K562 (cell line): ENCODE measurements at regions not wholly inside any gene's neighbourhood (a gene's known extent, or its start where the extent isn't known, plus 50 kb on each side); places are given as distances from the start of the nearest gene placed in this dataset.

Source experiments
- CTCF ChIP-seq, 3 experiments: IDR thresholded peaks in 2 of 3; conservative IDR thresholded peaks in 1 of 3; 2 replicates each; pipeline ENCODE4 v1.5.1; 2011 to 2012; ENCODE audit warnings: low read length in 3 of 3, mild to moderate bottlenecking in 3 of 3, control low read depth in 2 of 3, improper control_type of control experiment in 1 of 3, inconsistent platforms in 1 of 3, low read depth in 1 of 3, mixed read lengths in 1 of 3, moderate library complexity in 1 of 3; ENCODE audit not compliant: insufficient read depth in 2 of 3
- MYC ChIP-seq, 2 experiments: fragments of 250-450 bp in 1 of 2; sonication (Bioruptor Pico) in 1 of 2; IDR thresholded peaks; 2 replicates each; pipeline versions ENCODE4 v1.5.1 to v1.6.1; 2012 to 2021; ENCODE audit warnings: low read depth in 2 of 2, borderline replicate concordance in 1 of 2, improper control_type of control experiment in 1 of 2, low read length in 1 of 2, mild to moderate bottlenecking in 1 of 2, moderate library complexity in 1 of 2
- NFE2L1 ChIP-seq: fragments of 450-650 bp; IDR thresholded peaks from 2 replicates; pipeline ENCODE4 v1.6.1; 2016; ENCODE audit warnings: missing genetic modification characterization, low read depth, mild to moderate bottlenecking, missing compliant biosample characterization, moderate library complexity, borderline replicate concordance
- USF1 ChIP-seq: sonication (generic); formaldehyde crosslinking; IDR thresholded peaks from 2 replicates; pipeline ENCODE4 v1.9.0; 2022; ENCODE audit warnings: mild to moderate bottlenecking, missing genetic modification reagents
- ZNF561 ChIP-seq: fragments of 450-650 bp; formaldehyde crosslinking; conservative IDR thresholded peaks from 2 replicates; pipeline ENCODE4 v1.4.0; 2020; ENCODE audit warnings: mild to moderate bottlenecking, moderate library complexity
- ZZZ3 ChIP-seq: fragments of 450-650 bp; IDR thresholded peaks from 2 replicates; pipeline ENCODE4 v1.6.1; 2016; ENCODE audit warnings: antibody characterized with exemption, mild to moderate bottlenecking, moderate library complexity

- TF ChIP-seq CTCF (IDR thresholded peaks at IDR 0.05 in 2 of 3, conservative IDR thresholded peaks at IDR 0.05 in 1 of 3; ENCODE audit: insufficient read depth in 2 of 3, low read depth in 1 of 3, low read length in 3 of 3), result no peak
- TF ChIP-seq USF1 (CRISPR knock-in tag), result no peak
- no peak for TF ChIP-seq MYC (IDR thresholded peaks at IDR 0.05; ENCODE audit: low read depth, low read length)
- TF ChIP-seq MYC (CRISPR knock-in tag; IDR thresholded peaks at IDR 0.05; ENCODE audit: borderline replicate concordance, low read depth), result no peak
- TF ChIP-seq ZNF561 (CRISPR knock-in tag), result no peak
- no peak for TF ChIP-seq NFE2L1 (tag)
- TF ChIP-seq ZZZ3, result no peak
These were observed 57.3 kb upstream of the NOVA1 start for GRCh38 chr14:26655128-26655527.
